HTR-8/SVneo (cell line): ENCODE measurements at regions not wholly inside any gene's neighbourhood (a gene's known extent, or its start where the extent isn't known, plus 50 kb on each side); places are given as distances from the start of the nearest gene placed in this dataset.

Source experiments
- DNase-seq: peaks from one replicate; pipeline ENCODE4 v3.0.0; 2011; ENCODE audit warnings: low spot score, mixed read lengths; ENCODE audit not compliant: insufficient read length
- FAIRE-seq: peaks from 2 replicates; lab custom pipeline; 2011; peaks lifted over from hg19 to GRCh38; lab: Jason Lieb, UNC

GRCh38 chr6:147841547-147842148 lies 333.2 kb downstream of the SAMD5 start:
- no peak for DNase-seq
- FAIRE-seq = no peak

- no peak for FAIRE-seq
- DNase-seq = no peak
Observed at GRCh38 chr6:147849401-147850330, 341.2 kb downstream of the SAMD5 start.

GRCh38 chr6:147852772-147853171 lies 344.3 kb downstream of the SAMD5 start:
- FAIRE-seq (no peak), DNase-seq (no peak)

- no peak for FAIRE-seq
- DNase-seq = no peak
Observed at GRCh38 chr6:147853574-147853973, 345.1 kb downstream of the SAMD5 start.

GRCh38 chr6:147855803-147856482 lies 347.5 kb downstream of the SAMD5 start:
- no peak for DNase-seq
- FAIRE-seq = no peak

GRCh38 chr6:147856687-147857086 lies 348.2 kb downstream of the SAMD5 start:
- no peak for DNase-seq
- no peak for FAIRE-seq

GRCh38 chr6:147858421-147858820 lies 349.9 kb downstream of the SAMD5 start:
- no peak for FAIRE-seq

GRCh38 chr6:147859071-147859470 lies 350.6 kb downstream of the SAMD5 start:
- FAIRE-seq = no peak
- DNase-seq = no peak

More at GRCh38 chr6:147858421-147858820, 349.9 kb downstream of the SAMD5 start:
- no peak for DNase-seq

GRCh38 chr6:147861696-147862095 lies 353.2 kb downstream of the SAMD5 start:
- DNase-seq = no peak
- FAIRE-seq = no peak

GRCh38 chr6:147867433-147868226 lies 359.1 kb downstream of the SAMD5 start:
- FAIRE-seq (no peak), DNase-seq (no peak)

GRCh38 chr6:147868427-147869190 lies 360.1 kb downstream of the SAMD5 start:
- FAIRE-seq (no peak), DNase-seq (no peak)

- DNase-seq (no peak), FAIRE-seq (no peak)
Observed at GRCh38 chr6:147869201-147869600, 360.7 kb downstream of the SAMD5 start.

GRCh38 chr6:147869869-147870268 lies 361.4 kb downstream of the SAMD5 start:
- DNase-seq (no peak), FAIRE-seq (no peak)

- no peak for DNase-seq
- FAIRE-seq = no peak
Observed at GRCh38 chr6:147870506-147871110, 362.1 kb downstream of the SAMD5 start.

- no peak for DNase-seq
- no peak for FAIRE-seq
Observed at GRCh38 chr6:147872002-147872401, 363.5 kb downstream of the SAMD5 start.

- FAIRE-seq = no peak
- no peak for DNase-seq
Observed at GRCh38 chr6:147873816-147874215, 365.3 kb downstream of the SAMD5 start.

GRCh38 chr6:147874322-147874721 lies 365.8 kb downstream of the SAMD5 start:
- no peak for DNase-seq
- no peak for FAIRE-seq

- DNase-seq = no peak
- FAIRE-seq = no peak
Observed at GRCh38 chr6:147879031-147879580, 370.6 kb downstream of the SAMD5 start.

GRCh38 chr6:147881432-147881831 lies 372.9 kb downstream of the SAMD5 start:
- FAIRE-seq = no peak
- DNase-seq = no peak
